Astrocyte (in vitro differentiated cells and primary cell): ENCODE measurements at regions not wholly inside any gene's neighbourhood (a gene's known extent, or its start where the extent isn't known, plus 50 kb on each side); places are given as distances from the start of the nearest gene placed in this dataset.

Experiments
- DNase-seq: peaks from one replicate; pipeline ENCODE4 v3.0.0-alpha.2; 2010; ENCODE audit warnings: low read depth
- FAIRE-seq: peaks from 2 replicates; lab custom pipeline; 2011; peaks lifted over from hg19 to GRCh38; lab: Jason Lieb, UNC
- H2AFZ ChIP-seq: 2 replicates; pipeline ENCODE4 v1.6.0; 2012; ENCODE audit warnings: low read depth, low read length, inconsistent platforms
- H3K27ac ChIP-seq: 2 replicates; pipeline ENCODE4 v1.5.1; 2011; ENCODE audit warnings: low read depth, low read length, inconsistent platforms
- H3K27me3 ChIP-seq: 2 replicates; pipeline ENCODE4 v1.6.0; 2011; ENCODE audit warnings: low read length, inconsistent platforms; ENCODE audit not compliant: insufficient read depth
- H3K36me3 ChIP-seq: 2 replicates; pipeline ENCODE4 v1.5.1; 2011; ENCODE audit warnings: low read length, inconsistent platforms; ENCODE audit not compliant: insufficient read depth
- H3K4me1 ChIP-seq: 2 replicates; pipeline ENCODE4 v1.5.1; 2011; ENCODE audit warnings: low read length, inconsistent platforms; ENCODE audit not compliant: insufficient read depth
- H3K4me2 ChIP-seq: 2 replicates; pipeline ENCODE4 v1.6.0; 2012; ENCODE audit warnings: low read length, inconsistent platforms
- H3K4me3 ChIP-seq: 2 replicates; pipeline ENCODE4 v1.5.1; 2011; ENCODE audit warnings: low read depth, mild to moderate bottlenecking, low read length, inconsistent platforms; ENCODE audit not compliant: insufficient read depth
- H3K79me2 ChIP-seq: 2 replicates; pipeline ENCODE4 v1.6.0; 2012; ENCODE audit warnings: mild to moderate bottlenecking, low read length, inconsistent platforms; ENCODE audit not compliant: insufficient read depth
- H3K9ac ChIP-seq: 2 replicates; pipeline ENCODE4 v1.6.0; 2012; ENCODE audit warnings: mild to moderate bottlenecking, low read length, inconsistent platforms
- H3K9me3 ChIP-seq: 2 replicates; pipeline ENCODE4 v1.5.1; 2012; ENCODE audit warnings: low read depth, mild to moderate bottlenecking, low read length, inconsistent platforms; ENCODE audit not compliant: insufficient read depth
- H4K20me1 ChIP-seq: 2 replicates; pipeline ENCODE4 v1.6.0; 2012; ENCODE audit warnings: low read length, inconsistent platforms; ENCODE audit not compliant: insufficient read depth
- H3K27ac Mint-ChIP-seq: one replicate; pipeline ENCODE4 v1.8.0; 2021; ENCODE audit warnings: mild to moderate bottlenecking, mixed read lengths; ENCODE audit not compliant: unreplicated experiment
- H3K27me3 Mint-ChIP-seq: one replicate; pipeline ENCODE4 v1.8.0; 2021; ENCODE audit warnings: low read depth, mixed read lengths; ENCODE audit not compliant: unreplicated experiment
- H3K36me3 Mint-ChIP-seq: one replicate; pipeline ENCODE4 v1.8.0; 2021; ENCODE audit warnings: low read depth, mixed read lengths; ENCODE audit not compliant: unreplicated experiment
- H3K4me1 Mint-ChIP-seq: one replicate; pipeline ENCODE4 v1.8.0; 2021; ENCODE audit warnings: low read depth, mixed read lengths; ENCODE audit not compliant: unreplicated experiment
- H3K4me3 Mint-ChIP-seq: one replicate; pipeline ENCODE4 v1.8.0; 2021; ENCODE audit warnings: mild to moderate bottlenecking, moderate library complexity, mixed read lengths; ENCODE audit not compliant: unreplicated experiment
- H3K9me3 Mint-ChIP-seq: one replicate; pipeline ENCODE4 v1.8.0; 2021; ENCODE audit warnings: mild to moderate bottlenecking, mixed read lengths; ENCODE audit not compliant: unreplicated experiment
- CTCF ChIP-seq: IDR thresholded peaks from 2 replicates; pipeline ENCODE4 v1.5.1; 2011; ENCODE audit warnings: low read depth, mild to moderate bottlenecking, inconsistent platforms, low read length, moderate library complexity; ENCODE audit not compliant: insufficient read depth
- EZH2 ChIP-seq: IDR thresholded peaks from 2 replicates; pipeline ENCODE4 v1.6.1; 2012; ENCODE audit warnings: mild to moderate bottlenecking, low read length, inconsistent platforms; ENCODE audit not compliant: insufficient read depth

GRCh38 chr10:91159254-91159783 is 61.1 kb upstream of the PCGF5 start:
- no peaks in the 10 kb centered on the region for H3K36me3 Mint-ChIP-seq
- Histone ChIP-seq H3K4me3 (no peak overlapping the region), H3K27ac (no peak overlapping the region), H3K27me3 (no peaks in the 10 kb centered on the region), H3K9me3 (no peaks in the 10 kb centered on the region), H2AFZ (no peak overlapping the region), H3K79me2 (no peaks in the 10 kb centered on the region), H3K4me1 (no peaks in the 10 kb centered on the region), H3K4me2 (no peak overlapping the region), H3K9ac (no peak overlapping the region), H4K20me1 (peaks cover 3% of the 10 kb centered on the region), H3K36me3 (no peaks in the 10 kb centered on the region)
- no peak for DNase-seq
- H3K27ac Mint-ChIP-seq, result no peak overlapping the region
- H3K4me1 Mint-ChIP-seq, result peaks cover 7% of the 10 kb centered on the region
- H3K9me3 Mint-ChIP-seq, result no peaks in the 10 kb centered on the region
- no peak overlapping the region for H3K4me3 Mint-ChIP-seq
- FAIRE-seq, result no peak
- TF ChIP-seq CTCF (no peak), EZH2 (no peak)
- H3K27me3 Mint-ChIP-seq, result peaks cover 12% of the 10 kb centered on the region

GRCh38 chr10:91162050-91162494 is 58.4 kb upstream of the PCGF5 start:
- Histone ChIP-seq H2AFZ (peak overlapping the region; percentile 83), H3K36me3 (no peaks in the 10 kb centered on the region), H4K20me1 (peaks cover 3% of the 10 kb centered on the region), H3K4me2 (peak overlapping the region; percentile 93), H3K4me3 (peak overlapping the region; percentile 75), H3K9ac (peak overlapping the region; percentile 85), H3K27ac (peak overlapping the region; percentile 44), H3K4me1 (no peaks in the 10 kb centered on the region), H3K9me3 (no peaks in the 10 kb centered on the region), H3K27me3 (no peaks in the 10 kb centered on the region), H3K79me2 (peaks cover 10% of the 10 kb centered on the region)
- FAIRE-seq, result no peak
- peak overlapping the region; percentile 68 for H3K27ac Mint-ChIP-seq
- H3K36me3 Mint-ChIP-seq, result no peaks in the 10 kb centered on the region
- H3K9me3 Mint-ChIP-seq, result no peaks in the 10 kb centered on the region
- peaks cover 11% of the 10 kb centered on the region for H3K4me1 Mint-ChIP-seq
- H3K4me3 Mint-ChIP-seq, result peak overlapping the region; percentile 85
- TF ChIP-seq EZH2, result no peak
- DNase-seq, result peak; percentile 12
- H3K27me3 Mint-ChIP-seq, result peaks cover 12% of the 10 kb centered on the region

GRCh38 chr10:91162495-91163268 is 57.8 kb upstream of the PCGF5 start:
- DNase-seq (peak; percentile 20), FAIRE-seq (no peak)
- H3K79me2 ChIP-seq, result peaks cover 13% of the 10 kb centered on the region
- H3K9ac ChIP-seq, result peak overlapping the region; percentile 87
- H3K36me3 ChIP-seq, result no peaks in the 10 kb centered on the region
- TF ChIP-seq EZH2 (no peak), CTCF (no peak)
- H3K4me3 Mint-ChIP-seq, result peak overlapping the region; percentile 85
- H3K9me3 Mint-ChIP-seq, result peaks cover 1% of the 10 kb centered on the region
- H3K27ac ChIP-seq, result peak overlapping the region; percentile 79
- H3K36me3 Mint-ChIP-seq, result no peaks in the 10 kb centered on the region
- peak overlapping the region; percentile 75 for H3K4me3 ChIP-seq
- peaks cover 12% of the 10 kb centered on the region for H3K27me3 Mint-ChIP-seq
- H2AFZ ChIP-seq, result peak overlapping the region; percentile 85
- H3K9me3 ChIP-seq, result no peaks in the 10 kb centered on the region
- H4K20me1 ChIP-seq, result peaks cover 3% of the 10 kb centered on the region
- H3K4me2 ChIP-seq, result peak overlapping the region; percentile 93
- H3K27ac Mint-ChIP-seq, result no peak overlapping the region
- H3K4me1 Mint-ChIP-seq, result peaks cover 11% of the 10 kb centered on the region
- no peaks in the 10 kb centered on the region for H3K27me3 ChIP-seq
- no peaks in the 10 kb centered on the region for H3K4me1 ChIP-seq
